SU-DHL-6 (cell line): ENCODE measurements at regions not wholly inside any gene's neighbourhood (a gene's known extent, or its start where the extent isn't known, plus 50 kb on each side); places are given as distances from the start of the nearest gene placed in this dataset.

ENCODE experiments used
- H2AFZ ChIP-seq: fragments of 200-600 bp; sonication (generic); 2 replicates; pipeline ENCODE4 v1.6.1; 2014; ENCODE audit warnings: low read depth, mild to moderate bottlenecking, moderate library complexity, mixed read lengths, antibody characterized with exemption, low read length; ENCODE audit not compliant: severe bottlenecking
- H3F3A ChIP-seq: fragments of 200-600 bp; shearing (Covaris generic); 2 replicates; pipeline ENCODE4 v1.6.0; 2016; ENCODE audit warnings: antibody characterized with exemption, mild to moderate bottlenecking; ENCODE audit not compliant: insufficient read depth
- H3K27ac ChIP-seq: fragments of 200-600 bp; sonication (generic); 2 replicates; pipeline ENCODE4 v1.5.1; 2016; ENCODE audit warnings: low read depth, mild to moderate bottlenecking, low read length, moderate library complexity, mixed read lengths
- H3K27me3 ChIP-seq: fragments of 200-600 bp; sonication (generic), shearing (Covaris generic); 2 replicates; pipeline ENCODE4 v1.6.0; 2014; ENCODE audit warnings: mild to moderate bottlenecking, low read length
- H3K36me3 ChIP-seq: fragments of 200-600 bp; sonication (generic); 2 replicates; pipeline ENCODE4 v1.6.1; 2014; ENCODE audit warnings: mild to moderate bottlenecking, low read length, mixed read lengths
- H3K4me2 ChIP-seq: fragments of 300-600, 200-600 bp; shearing (Covaris generic), sonication (generic); 2 replicates; pipeline ENCODE4 v1.6.0; 2014; ENCODE audit warnings: low read length, low read depth, mild to moderate bottlenecking; ENCODE audit not compliant: poor library complexity, severe bottlenecking
- H3K4me3 ChIP-seq: fragments of 200-600 bp; sonication (generic); 2 replicates; pipeline ENCODE4 v1.5.1; 2014; ENCODE audit warnings: antibody characterized with exemption, low read length, mild to moderate bottlenecking, mixed read lengths; ENCODE audit not compliant: insufficient read depth, poor library complexity, severe bottlenecking
- H3K79me2 ChIP-seq: fragments of 200-600 bp; sonication (generic); 2 replicates; pipeline ENCODE4 v1.6.1; 2014; ENCODE audit warnings: mild to moderate bottlenecking, low read length, moderate library complexity; ENCODE audit not compliant: insufficient read depth
- H3K9ac ChIP-seq: fragments of 200-600 bp; sonication (generic); 2 replicates; pipeline ENCODE4 v1.7.0; 2014; ENCODE audit warnings: mild to moderate bottlenecking, low read length
- H3K9me2 ChIP-seq: fragments of 200-600 bp; sonication (generic); replicated peaks from 2 replicates; pipeline ENCODE4 v1.6.1; 2014; ENCODE audit warnings: low read length; ENCODE audit not compliant: insufficient read depth
- H3K9me3 ChIP-seq: fragments of 200-600 bp; sonication (generic); 2 replicates; pipeline ENCODE4 v1.6.1; 2014; ENCODE audit warnings: low read length, mixed read lengths; ENCODE audit not compliant: insufficient read depth
- H4K20me1 ChIP-seq: fragments of 200-600 bp; sonication (generic); 2 replicates; pipeline ENCODE4 v1.6.1; 2014; ENCODE audit warnings: low read depth, mild to moderate bottlenecking, antibody characterized with exemption, low read length, moderate library complexity, mixed read lengths
- CTCF ChIP-seq: fragments of 200-600 bp; sonication (generic); IDR thresholded peaks from one replicate; pipeline ENCODE4 v1.5.1; 2017; ENCODE audit warnings: antibody characterized with exemption, mild to moderate bottlenecking, low read length, moderate library complexity; ENCODE audit not compliant: insufficient read depth, poor library complexity, severe bottlenecking
- EZH2phosphoT487 ChIP-seq: fragments of 200-600 bp; sonication (generic), shearing (Covaris generic); conservative IDR thresholded peaks from 2 replicates; pipeline ENCODE4 v1.6.1; 2018; ENCODE audit warnings: mild to moderate bottlenecking, antibody characterized with exemption, low read length, moderate library complexity, mixed read lengths

GRCh38 chr4:45064741-45065140 is 338.4 kb upstream of the GNPDA2 start:
- Histone ChIP-seq H2AFZ (no peak overlapping the region), H3K4me3 (no peak overlapping the region), H3F3A (no peaks in the 10 kb centered on the region), H3K27me3 (no peaks in the 10 kb centered on the region), H3K9me2 (no peaks in the 10 kb centered on the region), H3K4me2 (no peak overlapping the region), H3K36me3 (no peaks in the 10 kb centered on the region), H4K20me1 (no peaks in the 10 kb centered on the region), H3K79me2 (no peaks in the 10 kb centered on the region), H3K9ac (no peak overlapping the region), H3K27ac (no peak overlapping the region), H3K9me3 (no peaks in the 10 kb centered on the region)
- TF ChIP-seq EZH2phosphoT487 (no peak), CTCF (no peak)

GRCh38 chr4:45063696-45064095 is 337.3 kb upstream of the GNPDA2 start:
- Histone ChIP-seq H3K27ac (no peak overlapping the region), H3K79me2 (no peaks in the 10 kb centered on the region), H3K9ac (no peak overlapping the region), H3K36me3 (no peaks in the 10 kb centered on the region), H3K9me2 (no peaks in the 10 kb centered on the region), H3K4me3 (no peak overlapping the region), H3K27me3 (no peaks in the 10 kb centered on the region), H3K4me2 (no peak overlapping the region), H4K20me1 (no peaks in the 10 kb centered on the region), H2AFZ (no peak overlapping the region), H3K9me3 (no peaks in the 10 kb centered on the region), H3F3A (no peaks in the 10 kb centered on the region)
- TF ChIP-seq CTCF (no peak), EZH2phosphoT487 (no peak)

GRCh38 chr4:45062935-45063545 is 336.7 kb upstream of the GNPDA2 start:
- Histone ChIP-seq H3K9me3 (no peaks in the 10 kb centered on the region), H3K4me3 (no peak overlapping the region), H3K4me2 (no peak overlapping the region), H4K20me1 (no peaks in the 10 kb centered on the region), H3F3A (no peaks in the 10 kb centered on the region), H3K9me2 (no peaks in the 10 kb centered on the region), H3K36me3 (no peaks in the 10 kb centered on the region), H3K27me3 (no peaks in the 10 kb centered on the region), H3K9ac (no peak overlapping the region), H2AFZ (no peak overlapping the region), H3K27ac (no peak overlapping the region), H3K79me2 (no peaks in the 10 kb centered on the region)
- no peak for TF ChIP-seq CTCF
- TF ChIP-seq EZH2phosphoT487 = no peak
